SK-N-SH treated with all-trans-retinoic acid at 6 μM for 48 hours (cell line): ENCODE measurements at regions not wholly inside any gene's neighbourhood (a gene's known extent, or its start where the extent isn't known, plus 50 kb on each side); places are given as distances from the start of the nearest gene placed in this dataset.
"Not testable (repeated sequence)": the region's sequence is repeated elsewhere in the genome, so short reads cannot be mapped to it uniquely, and the experiment has no call there.

ENCODE experiments used
- ATAC-seq: fragments of 200-7000 bp; cut with Tn5 transposase; 3 replicates; pipeline ENCODE4 v1.9.1; 2020; ENCODE audit warnings: mild to moderate bottlenecking, moderate library complexity
- ARNTL ChIP-seq: fragments of 450-650 bp; formaldehyde crosslinking; IDR thresholded peaks from 2 replicates; pipeline ENCODE4 v1.5.0; 2020; ENCODE audit warnings: low read depth, mild to moderate bottlenecking, moderate library complexity, borderline replicate concordance
- BACH2 ChIP-seq: fragments of 250-450 bp; sonication (Bioruptor Pico); IDR thresholded peaks from 2 replicates; pipeline ENCODE4 v1.9.0; 2021; ENCODE audit warnings: mild to moderate bottlenecking, borderline replicate concordance
- CREB5 ChIP-seq: fragments of 250-450 bp; sonication (Bioruptor Pico); IDR thresholded peaks from 2 replicates; pipeline ENCODE4 v1.5.1; 2020; ENCODE audit warnings: low read depth, mild to moderate bottlenecking, moderate library complexity
- CSDC2 ChIP-seq: fragments of 250-450 bp; sonication (Bioruptor Pico); IDR thresholded peaks from 2 replicates; pipeline ENCODE4 v1.5.0; 2020; ENCODE audit warnings: mild to moderate bottlenecking, moderate library complexity
- ESRRG ChIP-seq: fragments of 250-450 bp; sonication (Bioruptor Pico); IDR thresholded peaks from 2 replicates; pipeline ENCODE4 v1.6.1; 2021; ENCODE audit warnings: mild to moderate bottlenecking
- GLIS3 ChIP-seq: fragments of 250-450 bp; sonication (Bioruptor Pico); IDR thresholded peaks from 2 replicates; pipeline ENCODE4 v1.5.0; 2020; ENCODE audit warnings: mild to moderate bottlenecking, moderate library complexity
- ISL1 ChIP-seq: fragments of 250-450 bp; sonication (Bioruptor Pico); IDR thresholded peaks from 2 replicates; pipeline ENCODE4 v2.1.2; 2022; ENCODE audit warnings: mild to moderate bottlenecking, moderate library complexity
- OSR1 ChIP-seq: fragments of 250-450 bp; sonication (Bioruptor Pico); IDR thresholded peaks from 2 replicates; pipeline ENCODE4 v1.8.0; 2022; ENCODE audit warnings: moderate library complexity, mild to moderate bottlenecking, inconsistent platforms
- PATZ1 ChIP-seq: fragments of 250-450 bp; sonication (Bioruptor Pico); IDR thresholded peaks from 2 replicates; pipeline ENCODE4 v1.8.0; 2020; ENCODE audit warnings: mild to moderate bottlenecking, moderate library complexity, borderline replicate concordance
- PPARA ChIP-seq: fragments of 250-450 bp; sonication (Bioruptor Pico); IDR thresholded peaks from 2 replicates; pipeline ENCODE4 v1.5.0; 2020; ENCODE audit warnings: mild to moderate bottlenecking, borderline replicate concordance
- RARB ChIP-seq: fragments of 250-450 bp; sonication (Bioruptor Pico); IDR thresholded peaks from 2 replicates; pipeline ENCODE4 v1.8.0; 2021; ENCODE audit warnings: mild to moderate bottlenecking, moderate library complexity
- SNAI2 ChIP-seq: fragments of 250-450 bp; sonication (Bioruptor Pico); IDR thresholded peaks from 2 replicates; pipeline ENCODE4 v1.5.0; 2020; ENCODE audit warnings: mild to moderate bottlenecking, moderate library complexity
- TCF4 ChIP-seq: fragments of 250-450 bp; sonication (Bioruptor Pico); IDR thresholded peaks from 2 replicates; pipeline ENCODE4 v1.8.0; 2021; ENCODE audit warnings: mild to moderate bottlenecking, moderate library complexity, borderline replicate concordance
- TSHZ2 ChIP-seq: fragments of 250-450 bp; sonication (Bioruptor Pico); IDR thresholded peaks from 2 replicates; pipeline ENCODE4 v1.5.0; 2020; ENCODE audit warnings: mild to moderate bottlenecking, moderate library complexity
- ZC3H10 ChIP-seq: fragments of 250-450 bp; sonication (Bioruptor Pico); IDR thresholded peaks from 2 replicates; pipeline ENCODE4 v1.5.1; 2021; ENCODE audit warnings: mild to moderate bottlenecking, moderate library complexity
- ZFP3 ChIP-seq: fragments of 250-450 bp; sonication (Bioruptor Pico); IDR thresholded peaks from 2 replicates; pipeline ENCODE4 v1.5.0; 2020; ENCODE audit warnings: mild to moderate bottlenecking, moderate library complexity
- ZFP30 ChIP-seq: fragments of 450-650 bp; formaldehyde crosslinking; IDR thresholded peaks from 2 replicates; pipeline ENCODE4 v1.5.0; 2022; ENCODE audit warnings: mild to moderate bottlenecking, moderate library complexity
- ZNF565 ChIP-seq: fragments of 450-650 bp; formaldehyde crosslinking; conservative IDR thresholded peaks from 2 replicates; pipeline ENCODE4 v1.5.0; 2020; ENCODE audit warnings: low read depth, mild to moderate bottlenecking, moderate library complexity
- ZNF70 ChIP-seq: fragments of 450-650 bp; formaldehyde crosslinking; IDR thresholded peaks from 2 replicates; pipeline ENCODE4 v1.5.0; 2020; ENCODE audit warnings: mild to moderate bottlenecking, moderate library complexity
- ZNF8 ChIP-seq: fragments of 450-650 bp; formaldehyde crosslinking; IDR thresholded peaks from 2 replicates; pipeline ENCODE4 v1.5.0; 2020; ENCODE audit warnings: mild to moderate bottlenecking, moderate library complexity
- TF ChIP-seq, protein P1 (sequence below): fragments of 250-450 bp; sonication (Bioruptor Pico); IDR thresholded peaks from 2 replicates; pipeline ENCODE4 v1.8.0; 2021; ENCODE audit warnings: low read depth, mild to moderate bottlenecking, moderate library complexity, borderline replicate concordance
- TF ChIP-seq, protein P2 (sequence below): fragments of 250-450 bp; sonication (Bioruptor Pico); IDR thresholded peaks from 2 replicates; pipeline ENCODE4 v1.5.1; 2021; ENCODE audit warnings: mild to moderate bottlenecking, moderate library complexity

GRCh38 chrX:129359269-129359668 lies 164.0 kb downstream of the SMARCA1 start:
- no peak for ATAC-seq
- TF ChIP-seq ZFP3: no peak
- TF ChIP-seq RARB (CRISPR knock-in tag): no peak
- no peak for TF ChIP-seq ESRRG (CRISPR knock-in tag)
- no peak for TF ChIP-seq ZNF8
- TF ChIP-seq TSHZ2: no peak
- no peak for TF ChIP-seq OSR1
- no peak for TF ChIP-seq ZNF70 (CRISPR knock-in tag)
- no peak for TF ChIP-seq TCF4 (CRISPR knock-in tag)
- TF ChIP-seq PPARA (CRISPR knock-in tag): no peak
- TF ChIP-seq ZNF565: no peak
- TF ChIP-seq PATZ1 (CRISPR knock-in tag): no peak
- TF ChIP-seq CSDC2 (CRISPR knock-in tag): no peak
- TF ChIP-seq ZC3H10 (CRISPR knock-in tag): no peak
- TF ChIP-seq CREB5 (CRISPR knock-in tag): no peak
- no peak for TF ChIP-seq GLIS3 (CRISPR knock-in tag)
- TF ChIP-seq, protein P1, sequence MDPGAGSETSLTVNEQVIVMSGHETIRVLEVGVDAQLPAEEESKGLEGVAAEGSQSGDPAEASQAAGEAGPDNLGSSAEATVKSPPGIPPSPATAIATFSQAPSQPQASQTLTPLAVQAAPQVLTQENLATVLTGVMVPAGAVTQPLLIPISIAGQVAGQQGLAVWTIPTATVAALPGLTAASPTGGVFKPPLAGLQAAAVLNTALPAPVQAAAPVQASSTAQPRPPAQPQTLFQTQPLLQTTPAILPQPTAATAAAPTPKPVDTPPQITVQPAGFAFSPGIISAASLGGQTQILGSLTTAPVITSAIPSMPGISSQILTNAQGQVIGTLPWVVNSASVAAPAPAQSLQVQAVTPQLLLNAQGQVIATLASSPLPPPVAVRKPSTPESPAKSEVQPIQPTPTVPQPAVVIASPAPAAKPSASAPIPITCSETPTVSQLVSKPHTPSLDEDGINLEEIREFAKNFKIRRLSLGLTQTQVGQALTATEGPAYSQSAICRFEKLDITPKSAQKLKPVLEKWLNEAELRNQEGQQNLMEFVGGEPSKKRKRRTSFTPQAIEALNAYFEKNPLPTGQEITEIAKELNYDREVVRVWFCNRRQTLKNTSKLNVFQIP (CRISPR knock-in tag): no peak
- no peak for TF ChIP-seq SNAI2 (CRISPR knock-in tag)
- TF ChIP-seq ISL1: no peak

GRCh38 chrX:129357428-129357827 lies 165.9 kb downstream of the SMARCA1 start:
- ATAC-seq: not testable (repeated sequence)

DNA sequence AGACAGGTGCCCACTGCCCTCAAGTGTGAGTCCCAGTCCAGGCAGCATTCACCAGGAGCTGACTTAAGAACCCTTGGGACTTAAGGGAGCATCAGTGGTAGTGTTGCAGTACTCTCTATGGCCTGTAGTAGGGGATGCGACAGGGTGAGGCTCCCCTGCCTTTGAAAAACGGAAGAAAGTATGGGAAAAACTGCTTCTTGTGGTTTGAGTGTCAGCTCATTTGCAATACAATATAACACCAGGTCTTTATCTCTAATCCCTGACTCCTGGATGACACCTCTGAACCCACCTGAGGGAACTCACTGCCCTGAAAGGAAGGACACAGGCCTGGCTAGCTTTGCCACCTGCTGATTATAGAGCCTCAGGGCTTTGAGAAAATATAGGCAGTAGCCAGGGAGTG lies 176.0 kb downstream of the SMARCA1 start:
- 0 out of 3 replicates have a peak, but pooled peaks have one; percentile 41 for ATAC-seq
- TF ChIP-seq ZNF70 (CRISPR knock-in tag) (no peak), ZFP3 (no peak), TCF4 (CRISPR knock-in tag) (no peak), ARNTL (CRISPR knock-in tag) (no peak), RARB (CRISPR knock-in tag) (no peak), OSR1 (no peak), TSHZ2 (no peak), CREB5 (CRISPR knock-in tag) (no peak), PATZ1 (CRISPR knock-in tag) (no peak), ZNF565 (no peak), BACH2 (CRISPR knock-in tag) (no peak), PPARA (CRISPR knock-in tag) (no peak), ZC3H10 (CRISPR knock-in tag) (no peak), CSDC2 (CRISPR knock-in tag) (no peak), ZFP30 (no peak), SNAI2 (CRISPR knock-in tag) (no peak), ESRRG (CRISPR knock-in tag) (no peak), GLIS3 (CRISPR knock-in tag) (no peak)
- TF ChIP-seq, protein P2, sequence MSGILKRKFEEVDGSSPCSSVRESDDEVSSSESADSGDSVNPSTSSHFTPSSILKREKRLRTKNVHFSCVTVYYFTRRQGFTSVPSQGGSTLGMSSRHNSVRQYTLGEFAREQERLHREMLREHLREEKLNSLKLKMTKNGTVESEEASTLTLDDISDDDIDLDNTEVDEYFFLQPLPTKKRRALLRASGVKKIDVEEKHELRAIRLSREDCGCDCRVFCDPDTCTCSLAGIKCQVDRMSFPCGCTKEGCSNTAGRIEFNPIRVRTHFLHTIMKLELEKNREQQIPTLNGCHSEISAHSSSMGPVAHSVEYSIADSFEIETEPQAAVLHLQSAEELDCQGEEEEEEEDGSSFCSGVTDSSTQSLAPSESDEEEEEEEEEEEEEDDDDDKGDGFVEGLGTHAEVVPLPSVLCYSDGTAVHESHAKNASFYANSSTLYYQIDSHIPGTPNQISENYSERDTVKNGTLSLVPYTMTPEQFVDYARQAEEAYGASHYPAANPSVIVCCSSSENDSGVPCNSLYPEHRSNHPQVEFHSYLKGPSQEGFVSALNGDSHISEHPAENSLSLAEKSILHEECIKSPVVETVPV: no peak
